GM21786 (cell line): ENCODE measurements at regions not wholly inside any gene's neighbourhood (a gene's known extent, or its start where the extent isn't known, plus 50 kb on each side); places are given as distances from the start of the nearest gene placed in this dataset.

Source experiments
- ATAC-seq: cut with Tn5 transposase; IDR thresholded peaks from one replicate; pipeline ENCODE4 v1.9.1; 2021; ENCODE audit not compliant: unreplicated experiment

GRCh38 chr21:15233611-15234010 is 168.8 kb upstream of the NRIP1 start:
- no peak for ATAC-seq

DNA sequence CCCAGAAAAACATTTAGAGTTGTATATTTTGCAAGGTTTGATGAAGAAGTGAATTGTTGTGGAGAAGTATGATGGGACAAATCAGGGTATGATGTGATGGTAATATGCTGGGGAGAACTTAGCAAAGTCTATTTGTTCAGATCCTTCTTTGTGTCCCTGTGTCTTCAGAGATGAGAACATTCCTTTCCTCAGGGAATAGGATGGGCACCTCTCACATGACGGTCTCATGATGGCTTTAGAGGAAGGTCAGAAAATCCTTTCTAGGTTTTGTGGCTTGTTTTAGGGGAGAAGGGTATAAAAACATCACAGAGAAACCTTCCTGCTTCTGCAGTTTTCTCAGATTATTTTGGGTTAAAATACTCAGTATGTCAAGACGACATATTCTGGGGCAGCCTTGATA is 171.3 kb upstream of the NRIP1 start:
- ATAC-seq: no peak

GRCh38 chr21:15240848-15241247 is 176.0 kb upstream of the NRIP1 start:
- ATAC-seq: no peak

GRCh38 chr21:15241997-15242736 is 177.4 kb upstream of the NRIP1 start:
- ATAC-seq: no peak

- ATAC-seq: no peak
Observed at GRCh38 chr21:15242906-15243305, 178.1 kb upstream of the NRIP1 start.

DNA sequence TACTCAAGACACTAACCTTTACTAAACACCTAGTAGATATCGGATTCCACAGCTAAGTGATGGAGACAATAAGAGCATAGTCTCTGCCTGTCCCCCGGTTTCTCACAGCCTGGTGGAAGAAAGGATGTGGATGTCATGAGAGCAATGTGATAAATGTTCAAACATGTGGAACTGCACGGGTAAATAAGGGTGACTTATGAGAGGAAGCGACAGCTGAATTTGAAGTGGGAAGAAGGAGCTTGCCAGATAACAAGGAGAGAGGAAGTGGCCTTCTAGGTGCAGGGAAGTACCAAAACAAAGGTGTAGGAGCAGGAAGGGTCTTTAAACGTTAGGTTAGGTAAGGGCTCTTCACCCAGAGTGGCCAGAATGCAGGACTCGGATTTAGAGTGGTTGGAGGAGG is 178.6 kb upstream of the NRIP1 start:
- ATAC-seq: no peak

DNA sequence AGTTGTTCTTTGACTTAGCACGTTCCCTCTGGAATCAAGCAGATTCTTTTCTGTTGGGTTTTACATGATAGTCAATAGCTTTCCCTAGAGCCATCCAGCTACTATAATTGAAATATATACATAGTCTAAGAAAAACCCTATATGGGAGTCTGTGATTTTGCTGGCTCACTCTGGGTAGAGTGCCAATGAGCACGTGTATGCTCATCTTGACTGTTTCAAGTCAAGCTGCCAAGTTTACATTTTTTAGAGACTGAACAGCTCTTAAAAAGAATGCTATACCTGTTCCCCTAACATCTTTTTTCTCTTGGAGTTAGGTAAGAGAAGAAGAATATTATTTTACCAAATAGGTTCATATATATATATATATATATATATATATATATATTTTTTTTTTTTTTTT is 182.8 kb upstream of the NRIP1 start:
- no peak for ATAC-seq

DNA sequence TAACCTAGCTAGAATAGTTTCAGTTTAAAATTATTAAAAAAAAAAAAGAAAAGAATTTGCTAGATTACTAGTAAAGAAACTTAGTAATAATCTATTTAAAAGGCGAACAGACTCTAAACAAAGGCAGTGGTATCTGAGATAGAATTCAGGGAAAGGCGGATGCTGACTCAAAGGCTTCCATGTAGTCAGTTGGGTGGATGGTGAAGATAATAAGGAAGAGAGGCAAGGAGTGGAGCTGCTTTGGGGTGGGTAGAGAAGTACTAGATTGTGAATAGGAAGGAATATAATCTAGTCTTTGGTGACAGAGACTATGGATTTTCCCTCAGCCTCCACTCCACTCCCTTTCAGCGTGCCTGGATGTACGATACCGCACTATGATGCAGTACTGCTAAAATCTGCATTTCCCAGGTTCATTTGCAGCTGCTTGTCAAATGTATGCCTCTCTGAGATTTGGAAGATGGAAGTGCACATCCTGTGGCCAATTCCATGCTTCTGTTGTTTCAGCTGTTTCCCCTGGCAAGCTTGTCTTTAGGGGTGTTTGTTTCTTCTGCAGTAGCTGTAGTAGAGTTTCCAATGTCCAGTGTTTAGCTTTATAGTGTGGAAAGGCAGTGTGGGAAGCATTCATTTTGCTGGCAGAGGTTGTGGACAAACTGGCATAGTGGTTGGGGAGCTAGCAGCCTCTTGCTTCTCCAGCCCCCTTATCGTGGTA is 184.6 kb upstream of the NRIP1 start:
- ATAC-seq: no peak

DNA sequence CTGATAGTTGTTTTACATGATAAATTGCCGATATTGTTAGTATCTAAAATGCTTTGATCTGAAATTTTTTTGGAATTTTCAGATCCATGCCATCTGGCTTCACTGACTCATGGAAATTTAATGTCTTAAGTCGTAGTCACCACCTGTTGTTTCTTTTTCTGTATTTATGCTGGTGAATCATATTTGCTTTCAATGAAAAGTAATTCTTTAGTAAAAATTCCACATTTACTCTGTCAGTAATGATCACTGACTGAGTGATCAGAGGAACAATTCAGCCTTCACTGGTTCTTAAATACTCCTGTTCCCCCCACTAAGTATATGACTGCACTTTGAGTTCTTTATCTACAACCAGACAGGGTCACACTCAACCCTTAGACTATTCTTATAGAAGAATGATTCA is 185.6 kb upstream of the NRIP1 start:
- ATAC-seq: no peak

DNA sequence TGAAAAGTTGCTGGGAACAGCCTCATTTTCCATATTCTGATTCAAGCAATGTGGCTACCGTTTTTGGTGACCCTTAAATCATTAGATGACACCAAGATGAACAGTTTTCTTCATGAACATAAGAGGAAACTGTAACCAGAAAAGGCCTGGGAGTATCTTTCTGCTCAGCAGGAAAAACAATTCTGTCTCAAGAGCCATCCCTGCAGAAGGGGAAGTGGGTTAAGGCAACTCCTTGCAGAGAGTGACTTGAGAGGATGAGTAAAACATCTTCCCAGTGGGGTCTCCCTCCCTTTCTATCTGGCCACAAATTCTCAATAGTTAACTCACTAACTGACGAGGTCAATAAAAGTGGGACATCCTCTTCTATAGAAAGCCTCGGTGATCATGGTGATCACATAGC is 187.6 kb upstream of the NRIP1 start:
- ATAC-seq: no peak

DNA sequence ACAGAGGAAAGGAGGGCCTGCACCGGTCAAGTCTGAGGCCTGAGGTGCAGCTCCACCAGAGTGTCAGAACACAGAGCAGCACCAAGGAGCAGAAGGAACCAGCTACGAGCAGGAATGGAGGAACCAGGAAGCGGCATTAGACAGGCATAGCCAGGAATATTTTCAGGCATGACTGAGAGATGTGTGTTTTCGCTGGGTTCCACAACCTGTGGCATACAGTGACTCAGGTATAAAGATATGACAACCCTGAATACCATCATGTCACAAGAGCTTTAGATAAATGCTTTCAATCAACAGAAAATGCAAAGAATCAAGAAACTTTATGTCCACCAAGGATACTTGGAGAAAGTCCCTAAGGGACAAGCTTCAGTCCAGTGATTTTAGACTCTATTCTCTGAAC is 189.3 kb upstream of the NRIP1 start:
- ATAC-seq: no peak

DNA sequence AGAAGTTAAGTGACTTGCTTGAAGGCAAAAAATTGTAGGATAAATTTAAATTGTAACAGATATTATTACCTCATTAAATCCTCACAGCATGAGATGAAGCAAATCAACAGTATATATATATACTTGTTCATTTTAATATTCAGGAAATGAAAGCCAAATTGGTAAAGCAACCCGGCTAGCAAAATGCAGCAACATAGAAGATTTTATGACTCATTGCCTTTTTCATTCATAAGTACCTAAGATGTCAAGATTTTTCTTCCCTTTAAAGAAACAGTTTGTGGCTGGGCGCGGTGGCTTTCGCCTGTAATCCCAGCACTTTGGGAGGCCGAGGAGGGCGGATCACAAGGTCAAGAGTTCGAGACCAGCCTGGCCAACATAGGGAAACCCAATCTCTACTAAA is 190.5 kb upstream of the NRIP1 start:
- ATAC-seq: no peak

DNA sequence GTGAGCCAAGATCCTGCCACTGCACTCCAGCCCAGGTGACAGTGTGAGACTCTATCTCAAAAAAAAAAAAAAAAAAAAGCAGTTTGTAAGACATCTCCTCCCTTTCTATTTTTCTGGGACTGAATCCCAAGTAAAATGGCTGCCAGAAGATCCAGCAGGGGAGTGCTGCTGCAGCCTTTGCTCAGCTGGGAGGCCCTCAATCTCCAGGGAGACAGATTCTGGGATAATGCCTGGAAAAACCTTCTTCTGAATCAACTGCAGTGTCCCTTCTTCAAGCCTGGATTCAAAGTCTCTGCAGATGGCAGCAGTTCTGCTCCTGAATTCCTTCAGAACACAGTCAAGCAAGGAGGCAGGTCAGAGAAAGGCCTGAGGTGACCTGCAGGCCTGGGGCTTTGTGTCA is 191.0 kb upstream of the NRIP1 start:
- ATAC-seq: no peak

GRCh38 chr21:15256996-15257395 is 192.2 kb upstream of the NRIP1 start:
- no peak for ATAC-seq

DNA sequence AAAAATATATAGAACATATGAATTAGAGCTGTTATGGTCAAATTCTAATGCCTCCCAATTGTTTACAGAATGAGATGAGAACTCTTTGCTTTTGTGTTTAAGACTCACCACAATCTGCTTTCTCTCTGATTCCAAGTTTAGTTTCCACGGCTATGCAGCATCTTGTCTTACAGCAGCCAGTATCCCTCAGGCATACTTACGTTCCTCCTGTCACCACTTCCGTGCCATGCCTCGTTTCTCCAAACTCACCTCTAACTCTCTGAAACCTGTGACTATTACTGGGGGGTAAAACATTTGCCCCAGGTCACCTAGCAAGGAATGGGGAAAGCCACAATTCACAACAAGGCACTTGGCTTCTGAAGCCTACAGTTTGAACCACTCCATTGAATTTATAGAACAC is 192.8 kb upstream of the NRIP1 start:
- ATAC-seq: no peak

GRCh38 chr21:15259824-15260223 is 195.0 kb upstream of the NRIP1 start:
- ATAC-seq: no peak

GRCh38 chr21:15260604-15261003 is 195.8 kb upstream of the NRIP1 start:
- no peak for ATAC-seq

GRCh38 chr21:15264084-15264665 is 199.4 kb upstream of the NRIP1 start:
- no peak for ATAC-seq

DNA sequence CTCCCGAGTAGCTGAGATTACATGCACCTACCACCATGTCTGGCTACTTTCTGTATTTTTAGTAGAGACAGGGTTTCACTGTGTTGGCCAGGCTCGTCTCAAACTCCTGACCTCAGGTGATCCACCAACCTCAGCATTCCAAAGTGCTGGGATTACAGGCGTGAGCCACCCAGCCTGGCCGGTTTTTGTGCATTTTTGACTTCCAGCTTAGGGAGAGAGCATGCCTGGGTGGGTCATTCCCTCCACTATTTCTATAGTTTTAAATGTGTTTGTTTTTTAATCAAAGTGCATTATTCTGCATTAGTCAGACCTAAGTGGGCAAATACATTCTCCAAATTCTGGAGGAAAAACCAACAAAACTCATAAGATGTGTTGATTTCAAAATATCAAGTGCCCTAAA is 207.4 kb upstream of the NRIP1 start:
- no peak for ATAC-seq

GRCh38 chr21:15272591-15272990 is 207.8 kb upstream of the NRIP1 start:
- no peak for ATAC-seq

DNA sequence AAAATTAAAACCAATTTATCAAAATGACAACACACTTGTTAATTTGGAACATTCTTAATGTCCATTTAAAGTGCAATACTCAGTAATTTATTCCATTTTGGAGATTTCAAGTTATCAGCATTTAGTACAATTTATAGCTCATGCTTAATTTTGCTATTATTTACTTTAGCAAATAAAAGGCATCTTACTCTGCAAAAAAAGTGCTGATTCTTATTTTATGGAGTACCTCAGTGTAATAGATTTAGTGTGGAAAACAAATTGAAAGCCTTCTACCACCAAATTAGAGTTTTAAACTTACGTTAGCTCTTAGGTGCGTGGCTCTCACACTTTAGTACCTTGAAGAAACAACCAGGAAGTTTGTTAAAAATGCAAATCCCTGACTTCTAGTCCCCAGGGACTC is 208.4 kb upstream of the NRIP1 start:
- ATAC-seq: no peak

DNA sequence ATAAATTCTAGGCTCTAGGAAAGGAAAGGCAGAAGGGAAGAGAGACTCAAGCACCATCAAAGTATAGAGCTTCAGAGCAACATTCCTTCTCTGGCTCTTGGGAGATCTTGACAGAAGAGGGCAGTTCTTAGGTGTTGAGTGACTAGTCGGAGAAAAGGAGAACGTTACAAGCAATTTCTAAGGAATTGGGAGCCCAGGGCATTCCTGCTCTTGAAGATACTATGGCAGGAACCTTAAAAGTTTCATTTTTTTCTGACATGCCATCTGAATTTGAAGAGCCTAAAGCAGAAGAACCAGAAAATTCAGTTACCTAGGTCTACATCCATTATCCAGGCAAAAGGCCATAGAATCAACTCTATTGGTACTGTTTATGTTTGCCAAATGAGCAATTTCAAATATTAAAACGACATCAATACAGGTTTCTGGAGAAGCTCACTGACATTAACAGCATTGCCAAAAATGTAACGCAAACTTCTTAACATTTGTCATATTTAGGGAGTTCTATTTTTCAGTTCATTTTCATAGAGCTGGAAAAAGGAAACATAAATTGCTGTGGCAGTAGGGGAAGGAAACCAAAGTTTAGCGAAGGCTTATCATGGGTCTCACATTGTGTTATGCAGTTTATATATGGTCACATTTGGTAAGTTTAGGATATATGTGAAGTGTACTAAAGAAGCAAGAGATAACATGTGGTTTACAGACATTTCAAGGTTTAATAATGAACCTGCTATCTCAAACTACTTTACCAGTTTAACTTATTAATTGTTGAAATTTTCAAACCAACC is 210.1 kb upstream of the NRIP1 start:
- ATAC-seq: no peak
